NB4 (cell line): ENCODE measurements at regions not wholly inside any gene's neighbourhood (a gene's known extent, or its start where the extent isn't known, plus 50 kb on each side); places are given as distances from the start of the nearest gene placed in this dataset.

Experiments
- CTCF ChIP-seq: IDR thresholded peaks from one replicate; pipeline ENCODE4 v1.5.1; 2012; ENCODE audit warnings: low read depth, low read length
- MAX ChIP-seq: IDR thresholded peaks from 2 replicates; pipeline ENCODE4 v1.6.1; 2011; ENCODE audit warnings: low read depth, low read length
- POLR2A ChIP-seq: IDR thresholded peaks from 2 replicates; pipeline ENCODE4 v1.6.1; 2011; ENCODE audit warnings: mild to moderate bottlenecking; ENCODE audit not compliant: insufficient read length; ENCODE audit errors: extremely low read depth

GRCh38 chrX:68978655-68979054 is 149.8 kb downstream of the EFNB1 start:
- TF ChIP-seq CTCF (no peak), MAX (no peak), POLR2A (no peak)
